Testis (tissue), 2 donors: ENCODE measurements at regions not wholly inside any gene's neighbourhood (a gene's known extent, or its start where the extent isn't known, plus 50 kb on each side); places are given as distances from the start of the nearest gene placed in this dataset.

Experiments used
- DNase-seq: peaks from one replicate; pipeline ENCODE4 v3.0.0-alpha.2; 2019
- H3K27ac ChIP-seq, 2 donors: fragments of 200-600 bp; sonication (generic); one replicate each; pipeline ENCODE4 v1.5.1; 2019
- H3K27me3 ChIP-seq: fragments of 200-600 bp; sonication (generic); one replicate; pipeline ENCODE4 v1.5.1; 2019
- H3K36me3 ChIP-seq: fragments of 200-600 bp; sonication (generic); one replicate; pipeline ENCODE4 v1.5.1; 2017; ENCODE audit warnings: low read depth; ENCODE audit errors: missing control alignments
- H3K4me1 ChIP-seq: fragments of 200-600 bp; sonication (generic); one replicate; pipeline ENCODE4 v1.5.1; 2019
- H3K4me3 ChIP-seq, 2 donors: fragments of 200-600 bp; sonication (generic); one replicate each; pipeline ENCODE4 v1.5.1; 2017 to 2019
- H3K9me3 ChIP-seq: fragments of 200-600 bp; sonication (generic); one replicate; pipeline ENCODE4 v1.5.1; 2017
- CTCF ChIP-seq, 3 experiments: fragments of 450-650 bp in 2 of 3; fragments of 200-600 bp in 1 of 3; sonication (generic) in 1 of 3; IDR thresholded peaks; one replicate each; pipeline ENCODE4 v1.5.1; 2016 to 2019; ENCODE audit warnings: antibody characterized with exemption in 3 of 3, mild to moderate bottlenecking in 2 of 3, moderate library complexity in 1 of 3
- POLR2A ChIP-seq: fragments of 450-650 bp; IDR thresholded peaks from one replicate; pipeline ENCODE4 v1.6.1; 2017; ENCODE audit warnings: antibody characterized with exemption, mild to moderate bottlenecking, moderate library complexity
- WGBS, 2 donors: methylation state at CpG; one replicate each; pipeline ENCODE4 v1.1.5; 2018; 5-methylcytosine and 5-hydroxymethylcytosine counted together
- intact Hi-C: fragments of 100-400 bp; cut with DNase I; formaldehyde crosslinking; loops from one replicate; pipeline ENCODE4 v1.15.1; 2023; ENCODE audit warnings: low total_unique reads

GRCh38 chr14:101361451-101362433, 199.6 kb upstream of the DIO3 start:
- H3K4me3 ChIP-seq, result no peak overlapping the region
- WGBS, 2 donors, result 83 to 88% methylated on average over 20 of the region's 20 CpGs
- TF ChIP-seq POLR2A (no peak), CTCF (IDR thresholded peaks at IDR 0.05) (no peak)
- no peaks in the 10 kb centered on the region for H3K9me3 ChIP-seq
- H3K36me3 ChIP-seq, result no peaks in the 10 kb centered on the region
- DNase-seq, result no peak
- intact Hi-C loops, result loop anchor here (10.0 kb wide), 1 partner anchor 113 kb away; no protein-coding TSS in a partner anchor
- peak overlapping the region in 1 of 2 donors; percentile 63 for H3K27ac ChIP-seq
- H3K27me3 ChIP-seq, result no peaks in the 10 kb centered on the region
- H3K4me1 ChIP-seq, result peaks cover 52% of the 10 kb centered on the region

GRCh38 chr14:101362529-101363260, 198.6 kb upstream of the DIO3 start:
- Histone ChIP-seq H3K36me3 (no peaks in the 10 kb centered on the region), H3K9me3 (no peaks in the 10 kb centered on the region), H3K4me1 (peaks cover 52% of the 10 kb centered on the region), H3K27me3 (no peaks in the 10 kb centered on the region), H3K27ac (no peak overlapping the region), H3K4me3 (no peak overlapping the region)
- TF ChIP-seq CTCF (IDR thresholded peaks at IDR 0.05) (no peak), POLR2A (no peak)
- intact Hi-C loops, result loop anchor here (10.0 kb wide), 1 partner anchor 112 kb away; no protein-coding TSS in a partner anchor
- DNase-seq, result no peak
- 87 to 93% methylated on average over 17 of the region's 17 CpGs for WGBS, 2 donors

- H3K36me3 ChIP-seq, result no peaks in the 10 kb centered on the region
- H3K27me3 ChIP-seq, result no peaks in the 10 kb centered on the region
- H3K4me3 ChIP-seq, result no peak overlapping the region
- intact Hi-C loops, result loop anchor here (10.0 kb wide), 1 partner anchor 112 kb away; no protein-coding TSS in a partner anchor
- no peak for DNase-seq
- no peaks in the 10 kb centered on the region for H3K9me3 ChIP-seq
- TF ChIP-seq POLR2A (no peak), CTCF (IDR thresholded peaks at IDR 0.05) (no peak)
- H3K27ac ChIP-seq, result no peak overlapping the region
- peaks cover 52% of the 10 kb centered on the region for H3K4me1 ChIP-seq
- 87 to 92% methylated on average over 2 of the region's 2 CpGs for WGBS, 2 donors
Measured at GRCh38 chr14:101363261-101363555, 198.1 kb upstream of the DIO3 start.

GRCh38 chr14:101363880-101364391, 197.4 kb upstream of the DIO3 start:
- TF ChIP-seq CTCF (IDR thresholded peaks at IDR 0.05) (no peak), POLR2A (no peak)
- intact Hi-C loops, result loop anchor here (10.0 kb wide), 1 partner anchor 111 kb away; no protein-coding TSS in a partner anchor
- Histone ChIP-seq H3K4me1 (peaks cover 44% of the 10 kb centered on the region), H3K27ac (peak overlapping the region in 1 of 2 donors; percentile 68), H3K27me3 (no peaks in the 10 kb centered on the region), H3K36me3 (no peaks in the 10 kb centered on the region), H3K4me3 (no peak overlapping the region), H3K9me3 (no peaks in the 10 kb centered on the region)
- DNase-seq, result peak; percentile 45
- 60 to 65% methylated on average over 11 to 16 of the region's 16 CpGs for WGBS, 2 donors
